ENCODE measurements at regions not wholly inside any gene's neighbourhood (a gene's known extent, or its start where the extent isn't known, plus 50 kb on each side); places are given as distances from the start of the nearest gene placed in this dataset.

- 77% methylated on average over 3 of the region's 3 CpGs for WGBS
- Histone ChIP-seq H3K27me3 (ENCODE audit: control insufficient read depth in 4 of 4, insufficient read depth in 4 of 4, low read length in 3 of 4) (no peaks in the 10 kb centered on the region), H3K4me3 (ENCODE audit: low read depth in 1 of 3, low read length in 3 of 3) (no peak overlapping the region), H3K27ac (ENCODE audit: low read depth in 1 of 2, low read length in 2 of 2) (no peak overlapping the region), H3K9ac (ENCODE audit: low read depth in 1 of 2, low read length in 2 of 2) (no peak overlapping the region), H3K9me3 (ENCODE audit: control insufficient read depth in 4 of 4, low read length in 3 of 4) (no peaks in the 10 kb centered on the region), H3K36me3 (ENCODE audit: control insufficient read depth in 4 of 4, insufficient read depth in 3 of 4, low read depth in 1 of 4, low read length in 3 of 4) (no peaks in the 10 kb centered on the region), H3K4me1 (ENCODE audit: control insufficient read depth in 4 of 4, insufficient read depth in 4 of 4, low read length in 3 of 4) (no peaks in the 10 kb centered on the region)
- TF ChIP-seq RAD21 (IDR thresholded peaks at IDR 0.05) (no peak), SP1 (IDR thresholded peaks at IDR 0.05) (no peak), MAX (IDR thresholded peaks at IDR 0.05) (no peak), RXRA (IDR thresholded peaks at IDR 0.05) (no peak), HNF4A (conservative IDR thresholded peaks at IDR 0.05) (no peak), HNF4G (IDR thresholded peaks at IDR 0.05) (no peak), YY1 (IDR thresholded peaks at IDR 0.05) (no peak), TAF1 (conservative IDR thresholded peaks at IDR 0.05) (no peak), GABPA (IDR thresholded peaks at IDR 0.05 in 1 of 2, conservative IDR thresholded peaks at IDR 0.05 in 1 of 2) (no peak)
- TF ChIP-seq, protein P1, sequence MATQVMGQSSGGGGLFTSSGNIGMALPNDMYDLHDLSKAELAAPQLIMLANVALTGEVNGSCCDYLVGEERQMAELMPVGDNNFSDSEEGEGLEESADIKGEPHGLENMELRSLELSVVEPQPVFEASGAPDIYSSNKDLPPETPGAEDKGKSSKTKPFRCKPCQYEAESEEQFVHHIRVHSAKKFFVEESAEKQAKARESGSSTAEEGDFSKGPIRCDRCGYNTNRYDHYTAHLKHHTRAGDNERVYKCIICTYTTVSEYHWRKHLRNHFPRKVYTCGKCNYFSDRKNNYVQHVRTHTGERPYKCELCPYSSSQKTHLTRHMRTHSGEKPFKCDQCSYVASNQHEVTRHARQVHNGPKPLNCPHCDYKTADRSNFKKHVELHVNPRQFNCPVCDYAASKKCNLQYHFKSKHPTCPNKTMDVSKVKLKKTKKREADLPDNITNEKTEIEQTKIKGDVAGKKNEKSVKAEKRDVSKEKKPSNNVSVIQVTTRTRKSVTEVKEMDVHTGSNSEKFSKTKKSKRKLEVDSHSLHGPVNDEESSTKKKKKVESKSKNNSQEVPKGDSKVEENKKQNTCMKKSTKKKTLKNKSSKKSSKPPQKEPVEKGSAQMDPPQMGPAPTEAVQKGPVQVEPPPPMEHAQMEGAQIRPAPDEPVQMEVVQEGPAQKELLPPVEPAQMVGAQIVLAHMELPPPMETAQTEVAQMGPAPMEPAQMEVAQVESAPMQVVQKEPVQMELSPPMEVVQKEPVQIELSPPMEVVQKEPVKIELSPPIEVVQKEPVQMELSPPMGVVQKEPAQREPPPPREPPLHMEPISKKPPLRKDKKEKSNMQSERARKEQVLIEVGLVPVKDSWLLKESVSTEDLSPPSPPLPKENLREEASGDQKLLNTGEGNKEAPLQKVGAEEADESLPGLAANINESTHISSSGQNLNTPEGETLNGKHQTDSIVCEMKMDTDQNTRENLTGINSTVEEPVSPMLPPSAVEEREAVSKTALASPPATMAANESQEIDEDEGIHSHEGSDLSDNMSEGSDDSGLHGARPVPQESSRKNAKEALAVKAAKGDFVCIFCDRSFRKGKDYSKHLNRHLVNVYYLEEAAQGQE (IDR thresholded peaks at IDR 0.05): no peak
- TF ChIP-seq, protein P2, sequence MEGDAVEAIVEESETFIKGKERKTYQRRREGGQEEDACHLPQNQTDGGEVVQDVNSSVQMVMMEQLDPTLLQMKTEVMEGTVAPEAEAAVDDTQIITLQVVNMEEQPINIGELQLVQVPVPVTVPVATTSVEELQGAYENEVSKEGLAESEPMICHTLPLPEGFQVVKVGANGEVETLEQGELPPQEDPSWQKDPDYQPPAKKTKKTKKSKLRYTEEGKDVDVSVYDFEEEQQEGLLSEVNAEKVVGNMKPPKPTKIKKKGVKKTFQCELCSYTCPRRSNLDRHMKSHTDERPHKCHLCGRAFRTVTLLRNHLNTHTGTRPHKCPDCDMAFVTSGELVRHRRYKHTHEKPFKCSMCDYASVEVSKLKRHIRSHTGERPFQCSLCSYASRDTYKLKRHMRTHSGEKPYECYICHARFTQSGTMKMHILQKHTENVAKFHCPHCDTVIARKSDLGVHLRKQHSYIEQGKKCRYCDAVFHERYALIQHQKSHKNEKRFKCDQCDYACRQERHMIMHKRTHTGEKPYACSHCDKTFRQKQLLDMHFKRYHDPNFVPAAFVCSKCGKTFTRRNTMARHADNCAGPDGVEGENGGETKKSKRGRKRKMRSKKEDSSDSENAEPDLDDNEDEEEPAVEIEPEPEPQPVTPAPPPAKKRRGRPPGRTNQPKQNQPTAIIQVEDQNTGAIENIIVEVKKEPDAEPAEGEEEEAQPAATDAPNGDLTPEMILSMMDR (IDR thresholded peaks at IDR 0.05; ENCODE audit: low read depth, low read length, missing input control): no peak
- DNase-seq (ENCODE audit: low spot score): no peak
Observed at GRCh38 chr10:4588824-4589223, 237.2 kb upstream of the AKR1E2 start.

DNA sequence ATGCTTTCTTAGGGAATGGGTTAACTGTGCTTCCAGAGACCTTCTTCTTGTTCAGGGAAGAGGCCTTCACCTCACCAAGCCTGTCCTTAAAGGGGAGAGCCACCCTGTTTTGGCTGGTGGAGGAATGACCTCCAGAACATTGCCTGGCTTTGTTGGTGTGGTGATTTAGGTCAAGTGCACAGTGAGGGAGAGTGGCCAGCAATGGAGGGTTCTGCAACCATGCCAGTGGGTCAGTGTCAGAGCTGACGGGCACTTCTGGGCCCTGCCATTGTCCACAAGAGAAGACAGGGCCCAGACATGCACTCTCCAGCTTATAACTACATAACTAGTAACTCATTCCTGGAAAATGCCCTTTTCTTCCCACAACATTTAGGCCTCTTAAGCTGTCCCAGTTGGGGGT is 238.5 kb upstream of the AKR1E2 start:
- Histone ChIP-seq H3K36me3 (ENCODE audit: control insufficient read depth in 4 of 4, insufficient read depth in 3 of 4, low read depth in 1 of 4, low read length in 3 of 4) (no peaks in the 10 kb centered on the region), H3K4me1 (ENCODE audit: control insufficient read depth in 4 of 4, insufficient read depth in 4 of 4, low read length in 3 of 4) (no peaks in the 10 kb centered on the region), H3K9ac (ENCODE audit: low read depth in 1 of 2, low read length in 2 of 2) (no peak overlapping the region), H3K27ac (ENCODE audit: low read depth in 1 of 2, low read length in 2 of 2) (no peak overlapping the region), H3K9me3 (ENCODE audit: control insufficient read depth in 4 of 4, low read length in 3 of 4) (no peaks in the 10 kb centered on the region), H3K4me3 (ENCODE audit: low read depth in 1 of 3, low read length in 3 of 3) (no peak overlapping the region), H3K27me3 (ENCODE audit: control insufficient read depth in 4 of 4, insufficient read depth in 4 of 4, low read length in 3 of 4) (no peaks in the 10 kb centered on the region)
- 83% methylated on average over 1 of the region's 1 CpG for WGBS
- TF ChIP-seq FOXA2 (IDR thresholded peaks at IDR 0.05) (no peak), YY1 (IDR thresholded peaks at IDR 0.05) (no peak), GABPA (IDR thresholded peaks at IDR 0.05 in 1 of 2, conservative IDR thresholded peaks at IDR 0.05 in 1 of 2) (no peak), MAX (IDR thresholded peaks at IDR 0.05) (no peak), TAF1 (conservative IDR thresholded peaks at IDR 0.05) (no peak), RXRA (IDR thresholded peaks at IDR 0.05) (no peak), RAD21 (IDR thresholded peaks at IDR 0.05) (no peak), HNF4G (IDR thresholded peaks at IDR 0.05) (no peak), EGR1 (IDR thresholded peaks at IDR 0.05; ENCODE audit: low read depth in 2 of 2) (no peak), NR2F2 (IDR thresholded peaks at IDR 0.05) (no peak), JUND (IDR thresholded peaks at IDR 0.05) (no peak)
- TF ChIP-seq, protein P3, sequence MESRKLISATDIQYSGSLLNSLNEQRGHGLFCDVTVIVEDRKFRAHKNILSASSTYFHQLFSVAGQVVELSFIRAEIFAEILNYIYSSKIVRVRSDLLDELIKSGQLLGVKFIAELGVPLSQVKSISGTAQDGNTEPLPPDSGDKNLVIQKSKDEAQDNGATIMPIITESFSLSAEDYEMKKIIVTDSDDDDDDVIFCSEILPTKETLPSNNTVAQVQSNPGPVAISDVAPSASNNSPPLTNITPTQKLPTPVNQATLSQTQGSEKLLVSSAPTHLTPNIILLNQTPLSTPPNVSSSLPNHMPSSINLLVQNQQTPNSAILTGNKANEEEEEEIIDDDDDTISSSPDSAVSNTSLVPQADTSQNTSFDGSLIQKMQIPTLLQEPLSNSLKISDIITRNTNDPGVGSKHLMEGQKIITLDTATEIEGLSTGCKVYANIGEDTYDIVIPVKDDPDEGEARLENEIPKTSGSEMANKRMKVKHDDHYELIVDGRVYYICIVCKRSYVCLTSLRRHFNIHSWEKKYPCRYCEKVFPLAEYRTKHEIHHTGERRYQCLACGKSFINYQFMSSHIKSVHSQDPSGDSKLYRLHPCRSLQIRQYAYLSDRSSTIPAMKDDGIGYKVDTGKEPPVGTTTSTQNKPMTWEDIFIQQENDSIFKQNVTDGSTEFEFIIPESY (IDR thresholded peaks at IDR 0.05): no peak
- TF ChIP-seq, protein P1 (IDR thresholded peaks at IDR 0.05): no peak
- no peak for DNase-seq (ENCODE audit: low spot score)

All from liver (tissue), 8 donors.